GM12892 (cell line): ENCODE measurements at regions not wholly inside any gene's neighbourhood (a gene's known extent, or its start where the extent isn't known, plus 50 kb on each side); places are given as distances from the start of the nearest gene placed in this dataset.

Source experiments
- DNase-seq: peaks from one replicate; pipeline ENCODE4 v3.0.0; 2011; ENCODE audit not compliant: insufficient read length
- FAIRE-seq: peaks from 2 replicates; lab custom pipeline; 2011; peaks lifted over from hg19 to GRCh38; lab: Jason Lieb, UNC
- POLR2A ChIP-seq: IDR thresholded peaks from 2 replicates; pipeline ENCODE4 v1.6.1; 2011; ENCODE audit warnings: low read depth, low read length, control low read depth
- POLR2AphosphoS5 ChIP-seq: IDR thresholded peaks from 2 replicates; pipeline ENCODE4 v1.6.1; 2011; ENCODE audit warnings: low read depth, low read length, control low read depth
- TAF1 ChIP-seq: IDR thresholded peaks from 2 replicates; pipeline ENCODE4 v1.6.1; 2011; ENCODE audit warnings: low read depth, mild to moderate bottlenecking, control low read depth, low read length, borderline replicate concordance

- FAIRE-seq, result no peak
- TF ChIP-seq POLR2A (no peak), TAF1 (no peak), POLR2AphosphoS5 (no peak)
- no peak for DNase-seq
Observed at GRCh38 chr17:83180996-83181481, 101.6 kb downstream of the METRNL start.

- FAIRE-seq, result no peak
- TF ChIP-seq POLR2AphosphoS5, result no peak
- no peak for TF ChIP-seq POLR2A
- no peak for TF ChIP-seq TAF1
- no peak for DNase-seq
Observed at GRCh38 chr17:83181991-83182619, 102.7 kb downstream of the METRNL start.

- TF ChIP-seq POLR2A (no peak), TAF1 (no peak), POLR2AphosphoS5 (no peak)
- DNase-seq (no peak), FAIRE-seq (no peak)
Observed at GRCh38 chr17:83182620-83183101, 103.3 kb downstream of the METRNL start.

GRCh38 chr17:83183145-83183948 is 103.9 kb downstream of the METRNL start:
- no peak for FAIRE-seq
- TF ChIP-seq POLR2AphosphoS5 (no peak), POLR2A (no peak), TAF1 (no peak)
- DNase-seq, result no peak

- TF ChIP-seq TAF1, result no peak
- no peak for TF ChIP-seq POLR2AphosphoS5
- no peak for TF ChIP-seq POLR2A
- DNase-seq (no peak), FAIRE-seq (no peak)
Observed at GRCh38 chr17:83183951-83184506, 104.6 kb downstream of the METRNL start.

GRCh38 chr17:83185023-83186002 is 105.9 kb downstream of the METRNL start:
- TF ChIP-seq POLR2AphosphoS5 (no peak), POLR2A (no peak), TAF1 (no peak)
- DNase-seq (no peak), FAIRE-seq (no peak)

GRCh38 chr17:83186226-83186625 is 106.8 kb downstream of the METRNL start:
- FAIRE-seq (peak; percentile 67), DNase-seq (no peak)
- no peak for TF ChIP-seq POLR2AphosphoS5
- no peak for TF ChIP-seq TAF1

DNA sequence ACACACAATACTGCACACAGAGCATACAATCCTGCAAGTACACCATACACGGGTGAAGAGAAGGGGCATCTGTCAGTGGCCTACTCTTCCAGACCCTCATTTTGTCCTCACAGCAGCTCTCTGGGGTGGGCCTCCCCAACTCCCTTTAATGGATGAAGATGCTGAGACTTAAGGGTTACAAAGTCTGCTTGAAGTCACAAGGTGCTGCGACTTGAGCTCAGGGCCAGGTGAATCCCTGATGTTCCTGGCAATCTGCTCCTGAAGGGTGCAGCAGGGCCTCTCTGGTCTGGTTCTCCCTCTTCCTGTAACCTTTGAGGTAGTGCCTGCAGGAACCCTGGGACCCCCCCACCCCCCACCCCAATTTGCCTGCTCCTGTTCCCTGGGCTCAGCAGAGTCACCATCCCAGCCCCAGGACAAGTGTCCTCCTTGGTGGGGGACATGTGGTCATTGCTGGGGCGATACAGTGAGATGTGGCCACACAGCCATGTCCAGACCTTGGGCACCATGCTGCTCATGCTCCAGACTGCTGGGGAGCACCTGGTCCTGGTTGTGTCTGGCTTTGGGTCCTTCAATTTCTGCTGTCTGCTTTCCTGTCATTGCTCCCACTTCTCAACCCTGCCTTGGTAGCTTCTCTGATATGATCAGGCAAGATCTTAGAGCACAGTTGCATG is 107.5 kb downstream of the METRNL start:
- DNase-seq (no peak), FAIRE-seq (no peak)
- TF ChIP-seq POLR2AphosphoS5, result no peak
- TF ChIP-seq TAF1, result no peak
- no peak for TF ChIP-seq POLR2A

DNA sequence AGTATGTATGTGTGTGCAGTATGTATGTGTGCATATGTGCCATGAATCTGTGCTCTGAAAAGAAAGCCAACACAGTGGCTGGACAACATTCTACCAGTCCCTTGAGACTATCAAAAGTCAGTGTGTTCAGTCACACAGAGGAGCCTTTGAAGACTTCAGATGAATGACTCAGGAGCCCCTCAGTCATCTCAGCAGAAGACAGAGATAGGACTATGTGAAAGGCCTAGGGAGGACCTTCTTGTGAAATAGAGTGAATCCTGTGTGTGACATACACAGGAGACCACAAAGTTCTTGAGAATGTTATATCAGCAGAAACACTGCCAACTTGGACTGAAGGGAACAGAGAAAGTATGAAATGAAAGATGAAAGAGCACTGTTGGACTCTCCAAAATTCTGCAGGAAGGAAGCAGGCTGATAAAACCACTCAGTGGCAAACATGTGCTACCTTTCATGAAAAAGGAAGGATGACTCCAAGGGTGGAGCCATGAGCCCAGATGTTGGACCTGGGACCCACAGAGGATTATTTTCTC is 108.4 kb downstream of the METRNL start:
- FAIRE-seq, result no peak
- no peak for TF ChIP-seq POLR2A
- TF ChIP-seq TAF1, result no peak
- TF ChIP-seq POLR2AphosphoS5, result no peak
- DNase-seq, result no peak
